BE2C (cell line): ENCODE measurements at regions not wholly inside any gene's neighbourhood (a gene's known extent, or its start where the extent isn't known, plus 50 kb on each side); places are given as distances from the start of the nearest gene placed in this dataset.

Experiments used
- DNase-seq: peaks from one replicate; pipeline ENCODE4 v3.0.0-alpha.2; 2020
- H3K27me3 ChIP-seq: fragments of 250-450 bp; sonication (Bioruptor Pico); 2 replicates; pipeline ENCODE4 v1.5.1; 2020; ENCODE audit warnings: mild to moderate bottlenecking
- H3K36me3 ChIP-seq: fragments of 250-450 bp; sonication (Bioruptor Pico); 2 replicates; pipeline ENCODE4 v1.5.1; 2020; ENCODE audit warnings: mild to moderate bottlenecking
- H3K4me1 ChIP-seq: fragments of 250-450 bp; sonication (Bioruptor Pico); 2 replicates; pipeline ENCODE4 v1.5.1; 2020
- H3K4me3 ChIP-seq: 2 replicates; pipeline ENCODE4 v1.5.1; 2011; ENCODE audit warnings: low read depth, low read length
- H3K9me3 ChIP-seq: fragments of 250-450 bp; sonication (Bioruptor Pico); 2 replicates; pipeline ENCODE4 v1.5.1; 2020
- TF ChIP-seq, protein P1 (sequence below): IDR thresholded peaks from 2 replicates; pipeline ENCODE4 v1.5.1; 2012; ENCODE audit warnings: mild to moderate bottlenecking, low read depth, low read length

DNA sequence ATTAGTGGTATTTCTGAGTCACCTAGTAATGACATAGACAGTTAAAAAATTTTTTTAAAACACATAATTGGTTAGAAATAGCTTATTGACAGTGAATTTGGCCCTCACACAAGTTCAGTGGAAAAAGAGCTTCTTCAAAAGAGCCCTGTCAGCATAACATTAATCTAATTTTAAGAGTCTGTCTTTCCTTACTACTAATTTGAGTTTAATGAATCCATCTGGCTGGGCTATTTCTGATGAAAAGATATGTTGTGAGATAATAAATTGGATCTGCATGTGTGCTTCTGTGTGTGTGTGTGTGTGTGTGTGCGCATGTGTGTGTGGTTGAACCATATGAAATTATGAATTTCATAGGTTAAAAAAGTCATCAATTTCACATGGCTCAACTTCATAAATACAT is 1045.2 kb downstream of the FLRT2 start:
- H3K36me3 ChIP-seq: no peaks in the 10 kb centered on the region
- DNase-seq: peak; percentile 76
- peaks cover 20% of the 10 kb centered on the region for H3K4me1 ChIP-seq

DNA sequence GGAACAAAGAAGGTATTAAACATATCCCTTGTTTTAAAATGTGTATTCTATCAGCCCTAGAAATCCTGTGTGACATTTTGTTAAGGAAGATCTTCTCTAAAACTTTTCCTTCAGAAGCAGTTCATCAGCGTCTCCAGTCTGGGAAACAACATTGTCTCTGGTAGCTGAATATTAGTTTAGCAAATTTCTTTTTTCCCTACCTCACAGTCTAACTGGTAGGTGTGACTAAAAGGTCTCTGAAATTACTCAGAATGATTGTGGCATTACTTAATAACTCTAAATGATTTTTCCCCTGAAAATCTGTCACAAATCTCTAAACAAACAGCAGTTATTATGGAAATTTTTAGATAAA is 1044.8 kb downstream of the FLRT2 start:
- no peaks in the 10 kb centered on the region for H3K27me3 ChIP-seq
- H3K4me1 ChIP-seq: peaks cover 20% of the 10 kb centered on the region
- TF ChIP-seq, protein P1, sequence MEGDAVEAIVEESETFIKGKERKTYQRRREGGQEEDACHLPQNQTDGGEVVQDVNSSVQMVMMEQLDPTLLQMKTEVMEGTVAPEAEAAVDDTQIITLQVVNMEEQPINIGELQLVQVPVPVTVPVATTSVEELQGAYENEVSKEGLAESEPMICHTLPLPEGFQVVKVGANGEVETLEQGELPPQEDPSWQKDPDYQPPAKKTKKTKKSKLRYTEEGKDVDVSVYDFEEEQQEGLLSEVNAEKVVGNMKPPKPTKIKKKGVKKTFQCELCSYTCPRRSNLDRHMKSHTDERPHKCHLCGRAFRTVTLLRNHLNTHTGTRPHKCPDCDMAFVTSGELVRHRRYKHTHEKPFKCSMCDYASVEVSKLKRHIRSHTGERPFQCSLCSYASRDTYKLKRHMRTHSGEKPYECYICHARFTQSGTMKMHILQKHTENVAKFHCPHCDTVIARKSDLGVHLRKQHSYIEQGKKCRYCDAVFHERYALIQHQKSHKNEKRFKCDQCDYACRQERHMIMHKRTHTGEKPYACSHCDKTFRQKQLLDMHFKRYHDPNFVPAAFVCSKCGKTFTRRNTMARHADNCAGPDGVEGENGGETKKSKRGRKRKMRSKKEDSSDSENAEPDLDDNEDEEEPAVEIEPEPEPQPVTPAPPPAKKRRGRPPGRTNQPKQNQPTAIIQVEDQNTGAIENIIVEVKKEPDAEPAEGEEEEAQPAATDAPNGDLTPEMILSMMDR: no peak
- H3K9me3 ChIP-seq: no peaks in the 10 kb centered on the region; the same call in 1 of the 2 replicates
- peak overlapping the region; percentile 14 for H3K4me3 ChIP-seq
- H3K36me3 ChIP-seq: no peaks in the 10 kb centered on the region
- DNase-seq: no peak

More for the DNA sequence above, 1045.2 kb downstream of the FLRT2 start:
- no peaks in the 10 kb centered on the region for H3K27me3 ChIP-seq
- TF ChIP-seq, protein P1: no peak
- no peaks in the 10 kb centered on the region; the same call in 1 of the 2 replicates for H3K9me3 ChIP-seq
- H3K4me3 ChIP-seq: no peak overlapping the region

DNA sequence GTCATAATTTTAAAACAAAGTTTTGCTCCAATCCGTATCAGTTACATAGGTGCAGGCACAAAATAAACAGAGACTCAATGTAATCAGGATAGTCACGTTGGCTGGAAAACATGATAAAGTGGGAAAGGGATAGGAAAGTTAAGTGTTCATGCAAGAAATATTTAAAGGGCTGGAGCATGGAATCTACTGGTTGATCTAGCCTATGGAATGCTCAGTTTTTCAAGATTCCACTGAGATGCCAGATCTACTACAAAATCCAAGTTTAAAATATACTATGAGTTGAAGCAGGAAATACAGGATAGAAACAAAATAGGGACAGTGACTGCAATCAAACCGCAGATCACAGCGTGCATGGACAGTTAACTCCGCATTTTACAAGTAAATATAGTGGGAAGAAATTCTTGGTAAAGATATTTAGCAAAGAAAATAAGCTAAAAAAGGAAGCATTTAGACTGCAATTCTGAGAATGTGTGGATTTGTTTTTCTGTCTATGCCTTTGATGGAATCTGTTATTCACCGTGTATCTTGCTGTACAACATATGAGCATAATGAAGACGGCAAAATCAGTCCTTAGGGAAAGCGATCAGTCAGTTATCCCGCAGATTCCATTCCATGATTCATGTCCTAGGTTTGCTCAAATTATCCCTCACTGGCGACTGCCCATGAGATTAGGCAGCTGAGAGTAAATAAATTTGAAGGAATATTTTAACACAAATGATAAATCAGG is 1044.3 kb downstream of the FLRT2 start:
- H3K4me1 ChIP-seq: peaks cover 20% of the 10 kb centered on the region
- TF ChIP-seq, protein P1: no peak
- H3K27me3 ChIP-seq: no peaks in the 10 kb centered on the region
- H3K9me3 ChIP-seq: no peaks in the 10 kb centered on the region; the same call in 1 of the 2 replicates
- H3K4me3 ChIP-seq: peak overlapping the region; percentile 14
- peak; percentile 21 for DNase-seq
- H3K36me3 ChIP-seq: no peaks in the 10 kb centered on the region

DNA sequence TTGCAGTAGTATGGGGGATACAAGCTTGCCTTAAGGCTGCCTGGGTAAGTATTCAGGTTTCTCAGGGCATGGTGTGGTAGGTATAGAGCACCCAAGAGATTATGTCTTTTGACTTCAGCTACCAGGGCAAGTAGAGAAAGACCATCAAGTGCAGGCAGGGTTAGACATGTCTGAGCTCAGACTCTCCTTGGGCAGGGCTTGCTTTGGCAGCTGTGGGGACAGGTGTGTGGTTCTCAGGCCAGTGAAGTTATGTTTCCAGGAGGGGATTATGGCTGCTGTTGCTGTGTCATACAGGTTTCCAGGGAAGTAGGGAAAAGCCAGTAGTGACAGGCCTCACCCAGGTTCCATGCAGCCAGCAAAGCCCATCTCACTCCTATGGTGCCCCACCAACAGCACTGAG is 1040.4 kb downstream of the FLRT2 start:
- H3K4me1 ChIP-seq: peaks cover 13% of the 10 kb centered on the region
- no peak for DNase-seq
- no peaks in the 10 kb centered on the region; the same call in 1 of the 2 replicates for H3K9me3 ChIP-seq
- no peaks in the 10 kb centered on the region for H3K27me3 ChIP-seq
- no peak overlapping the region for H3K4me3 ChIP-seq
- TF ChIP-seq, protein P1: no peak
- no peaks in the 10 kb centered on the region for H3K36me3 ChIP-seq

DNA sequence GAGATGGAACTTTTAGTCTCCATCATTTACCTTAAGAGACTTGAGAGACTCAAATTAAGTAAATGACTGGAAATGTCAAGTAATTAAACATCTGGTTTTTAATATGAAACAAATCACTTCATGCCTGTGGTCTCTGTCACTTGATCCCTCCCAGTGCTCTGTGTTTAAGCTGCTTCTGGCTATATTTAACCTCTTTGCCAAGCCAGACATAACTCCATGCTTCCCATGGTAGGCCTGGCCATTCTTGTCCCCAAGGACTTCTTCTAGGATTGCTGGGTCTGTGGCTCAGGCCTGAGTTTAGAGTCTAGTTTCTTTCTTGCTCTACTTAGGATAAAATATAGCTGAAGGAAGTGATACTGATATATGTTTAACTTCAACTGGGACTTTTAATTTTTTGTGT is 1013.6 kb downstream of the FLRT2 start:
- Histone ChIP-seq H3K4me3 (no peak overlapping the region), H3K27me3 (no peaks in the 10 kb centered on the region), H3K9me3 (no peaks in the 10 kb centered on the region), H3K36me3 (no peaks in the 10 kb centered on the region), H3K4me1 (peaks cover 35% of the 10 kb centered on the region)
- TF ChIP-seq, protein P1: no peak
- peak; percentile 44 for DNase-seq

DNA sequence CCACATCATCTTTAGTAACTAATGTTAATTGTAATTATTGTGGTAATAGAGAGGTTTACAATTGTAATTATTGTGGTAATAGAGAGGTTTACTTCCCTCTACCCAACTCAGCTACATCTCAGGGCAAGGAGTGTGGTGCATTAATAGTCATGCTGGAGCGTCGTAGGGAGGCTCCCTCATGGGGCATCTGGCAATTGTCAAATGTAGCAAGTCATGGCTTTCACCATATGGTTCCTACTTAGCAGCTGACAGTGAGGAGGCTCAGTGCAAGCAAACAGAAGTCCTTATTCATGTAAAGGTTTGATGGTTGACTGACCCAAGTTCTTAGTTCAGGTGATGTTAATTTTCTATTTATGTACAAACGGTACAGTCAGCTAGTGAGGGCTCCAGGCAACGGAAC is 1012.0 kb downstream of the FLRT2 start:
- Histone ChIP-seq H3K9me3 (no peaks in the 10 kb centered on the region), H3K4me1 (peaks cover 35% of the 10 kb centered on the region), H3K4me3 (no peak overlapping the region), H3K27me3 (no peaks in the 10 kb centered on the region), H3K36me3 (no peaks in the 10 kb centered on the region)
- peak; percentile 70 for DNase-seq
- TF ChIP-seq, protein P1: no peak
